MM.1S (cell line): ENCODE measurements at regions not wholly inside any gene's neighbourhood (a gene's known extent, or its start where the extent isn't known, plus 50 kb on each side); places are given as distances from the start of the nearest gene placed in this dataset.

ENCODE experiments used
- DNase-seq: peaks from one replicate; pipeline ENCODE4 v3.0.0-alpha.2; 2015
- H2AFZ ChIP-seq: fragments of 300-600 bp; sonication (generic); 2 replicates; pipeline ENCODE4 v1.6.0; 2016; ENCODE audit warnings: antibody characterized with exemption, low read length
- H3F3A ChIP-seq: fragments of 300-600 bp; sonication (generic); 2 replicates; pipeline ENCODE4 v1.6.1; 2016; ENCODE audit warnings: mild to moderate bottlenecking, antibody characterized with exemption, low read length, moderate library complexity, mixed read lengths; ENCODE audit not compliant: insufficient read depth
- H3K27ac ChIP-seq: fragments of 300-600 bp; sonication (generic); 2 replicates; pipeline ENCODE4 v1.5.1; 2016; ENCODE audit warnings: mild to moderate bottlenecking, low read length
- H3K27me3 ChIP-seq: fragments of 300-600 bp; sonication (generic); replicated peaks from 2 replicates; pipeline ENCODE4 v1.6.0; 2016; ENCODE audit warnings: low read length; ENCODE audit not compliant: insufficient read depth
- H3K36me3 ChIP-seq: fragments of 300-600 bp; sonication (generic); replicated peaks from 2 replicates; pipeline ENCODE4 v1.6.1; 2016; ENCODE audit warnings: mild to moderate bottlenecking, low read length, mixed read lengths; ENCODE audit not compliant: insufficient read depth
- H3K4me1 ChIP-seq: fragments of 300-600 bp; sonication (generic); 2 replicates; pipeline ENCODE4 v1.6.1; 2016; ENCODE audit warnings: low read length, mixed read lengths
- H3K4me2 ChIP-seq: fragments of 300-600 bp; sonication (generic); 2 replicates; pipeline ENCODE4 v1.6.0; 2016; ENCODE audit warnings: low read depth, low read length
- H3K4me3 ChIP-seq: fragments of 300-600 bp; sonication (generic); 2 replicates; pipeline ENCODE4 v1.5.1; 2016; ENCODE audit warnings: low read length, mixed read lengths
- H3K79me2 ChIP-seq: fragments of 300-600 bp; sonication (generic); 2 replicates; pipeline ENCODE4 v1.6.1; 2016; ENCODE audit warnings: mixed run types, low read length, mixed read lengths
- H3K9ac ChIP-seq: fragments of 300-600 bp; sonication (generic); 2 replicates; pipeline ENCODE4 v1.6.1; 2016; ENCODE audit warnings: low read length, mixed read lengths
- H3K9me2 ChIP-seq: fragments of 300-600 bp; sonication (generic); replicated peaks from 2 replicates; pipeline ENCODE4 v1.6.1; 2016; ENCODE audit warnings: mild to moderate bottlenecking, low read length, mixed read lengths; ENCODE audit not compliant: insufficient read depth
- H3K9me3 ChIP-seq: fragments of 300-600 bp; sonication (generic); replicated peaks from 2 replicates; pipeline ENCODE4 v1.6.1; 2016; ENCODE audit warnings: mild to moderate bottlenecking, low read length, mixed read lengths; ENCODE audit not compliant: insufficient read depth
- H4K20me1 ChIP-seq: fragments of 300-600 bp; sonication (generic); 2 replicates; pipeline ENCODE4 v1.6.1; 2016; ENCODE audit warnings: mild to moderate bottlenecking, low read length, moderate library complexity, mixed read lengths; ENCODE audit not compliant: insufficient read depth
- EZH2 ChIP-seq: fragments of 300-600 bp; sonication (generic); optimal IDR thresholded peaks from 2 replicates; pipeline ENCODE3; 2017; ENCODE audit warnings: low read depth, mild to moderate bottlenecking, antibody characterized with exemption, low read length, mixed read lengths
- EZH2phosphoT487 ChIP-seq: fragments of 300-600 bp; sonication (generic); IDR thresholded peaks from 2 replicates; pipeline ENCODE4 v1.6.1; 2018; ENCODE audit warnings: antibody characterized with exemption, low read length
- TF ChIP-seq, protein P1 (sequence below): fragments of 300-600 bp; sonication (generic); IDR thresholded peaks from 2 replicates; pipeline ENCODE4 v1.5.1; 2016; ENCODE audit warnings: antibody characterized with exemption, low read length, mixed read lengths

DNA sequence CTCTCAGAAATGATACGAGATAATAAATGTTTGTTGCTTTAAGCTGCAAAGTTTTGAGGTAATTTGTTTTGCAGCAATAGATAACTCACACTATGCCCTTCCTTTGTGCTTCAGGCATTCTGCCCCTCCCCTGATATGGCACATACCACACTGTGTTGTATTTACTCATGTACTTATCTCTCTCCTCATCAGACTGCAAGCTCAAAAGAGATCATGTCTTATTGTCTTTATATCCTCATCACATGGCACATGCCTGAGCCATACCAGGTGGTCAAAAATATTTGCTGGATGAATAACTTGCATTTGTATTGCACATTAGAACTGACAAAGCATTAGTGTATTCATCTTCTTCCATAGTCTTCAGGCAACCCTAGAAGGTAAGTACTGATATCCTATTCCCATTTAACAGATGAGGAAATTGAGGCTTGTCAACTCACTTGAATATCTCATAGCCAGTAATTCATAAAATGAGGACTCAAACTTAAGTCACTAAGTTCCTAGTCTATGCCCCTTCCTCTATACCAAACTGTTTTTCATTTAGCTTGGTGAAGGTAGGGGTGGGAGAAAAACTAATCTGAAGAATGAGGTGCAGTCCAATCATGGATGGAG lies 83.9 kb upstream of the EED start:
- no peak overlapping the region for H3K4me3 ChIP-seq
- H3K9me2 ChIP-seq = no peaks in the 10 kb centered on the region
- H4K20me1 ChIP-seq = no peaks in the 10 kb centered on the region
- no peak overlapping the region for H3K4me2 ChIP-seq
- no peaks in the 10 kb centered on the region for H3K79me2 ChIP-seq
- TF ChIP-seq EZH2phosphoT487 = no peak
- TF ChIP-seq, protein P1, sequence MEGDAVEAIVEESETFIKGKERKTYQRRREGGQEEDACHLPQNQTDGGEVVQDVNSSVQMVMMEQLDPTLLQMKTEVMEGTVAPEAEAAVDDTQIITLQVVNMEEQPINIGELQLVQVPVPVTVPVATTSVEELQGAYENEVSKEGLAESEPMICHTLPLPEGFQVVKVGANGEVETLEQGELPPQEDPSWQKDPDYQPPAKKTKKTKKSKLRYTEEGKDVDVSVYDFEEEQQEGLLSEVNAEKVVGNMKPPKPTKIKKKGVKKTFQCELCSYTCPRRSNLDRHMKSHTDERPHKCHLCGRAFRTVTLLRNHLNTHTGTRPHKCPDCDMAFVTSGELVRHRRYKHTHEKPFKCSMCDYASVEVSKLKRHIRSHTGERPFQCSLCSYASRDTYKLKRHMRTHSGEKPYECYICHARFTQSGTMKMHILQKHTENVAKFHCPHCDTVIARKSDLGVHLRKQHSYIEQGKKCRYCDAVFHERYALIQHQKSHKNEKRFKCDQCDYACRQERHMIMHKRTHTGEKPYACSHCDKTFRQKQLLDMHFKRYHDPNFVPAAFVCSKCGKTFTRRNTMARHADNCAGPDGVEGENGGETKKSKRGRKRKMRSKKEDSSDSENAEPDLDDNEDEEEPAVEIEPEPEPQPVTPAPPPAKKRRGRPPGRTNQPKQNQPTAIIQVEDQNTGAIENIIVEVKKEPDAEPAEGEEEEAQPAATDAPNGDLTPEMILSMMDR = no peak
- no peak for TF ChIP-seq EZH2
- no peak overlapping the region for H3K9ac ChIP-seq
- no peak overlapping the region for H3K27ac ChIP-seq
- no peaks in the 10 kb centered on the region for H3K4me1 ChIP-seq
- H3K36me3 ChIP-seq = no peaks in the 10 kb centered on the region
- H3K27me3 ChIP-seq = no peaks in the 10 kb centered on the region
- no peak for DNase-seq
- H3F3A ChIP-seq = no peaks in the 10 kb centered on the region
- H3K9me3 ChIP-seq = no peaks in the 10 kb centered on the region
- no peak overlapping the region for H2AFZ ChIP-seq

DNA sequence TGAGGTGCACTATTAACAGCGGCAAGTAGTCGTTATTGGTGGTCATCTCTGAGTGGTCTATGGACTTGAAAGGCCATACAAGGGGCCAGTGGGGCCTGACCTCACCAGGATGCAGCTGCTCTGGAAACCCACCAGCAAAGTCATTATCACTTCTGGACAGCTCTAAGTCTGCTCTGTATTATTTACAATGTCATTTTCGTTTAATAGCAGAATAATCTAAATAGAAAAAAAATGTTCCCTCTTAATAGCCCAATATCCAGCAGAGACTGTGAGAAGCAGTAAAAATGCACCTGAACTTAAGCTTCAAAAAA lies 85.0 kb upstream of the EED start:
- no peak overlapping the region for H2AFZ ChIP-seq
- H3K4me3 ChIP-seq = no peak overlapping the region
- H3K27me3 ChIP-seq = no peaks in the 10 kb centered on the region
- no peaks in the 10 kb centered on the region for H3K4me1 ChIP-seq
- TF ChIP-seq EZH2phosphoT487 (no peak), EZH2 (no peak)
- TF ChIP-seq, protein P1 = no peak
- no peaks in the 10 kb centered on the region for H3K9me2 ChIP-seq
- H4K20me1 ChIP-seq = no peaks in the 10 kb centered on the region
- H3K27ac ChIP-seq = no peak overlapping the region
- H3K79me2 ChIP-seq = no peaks in the 10 kb centered on the region
- H3K9ac ChIP-seq = no peak overlapping the region
- no peaks in the 10 kb centered on the region for H3K36me3 ChIP-seq
- no peaks in the 10 kb centered on the region for H3F3A ChIP-seq
- DNase-seq = no peak
- no peak overlapping the region for H3K4me2 ChIP-seq
- H3K9me3 ChIP-seq = no peaks in the 10 kb centered on the region

DNA sequence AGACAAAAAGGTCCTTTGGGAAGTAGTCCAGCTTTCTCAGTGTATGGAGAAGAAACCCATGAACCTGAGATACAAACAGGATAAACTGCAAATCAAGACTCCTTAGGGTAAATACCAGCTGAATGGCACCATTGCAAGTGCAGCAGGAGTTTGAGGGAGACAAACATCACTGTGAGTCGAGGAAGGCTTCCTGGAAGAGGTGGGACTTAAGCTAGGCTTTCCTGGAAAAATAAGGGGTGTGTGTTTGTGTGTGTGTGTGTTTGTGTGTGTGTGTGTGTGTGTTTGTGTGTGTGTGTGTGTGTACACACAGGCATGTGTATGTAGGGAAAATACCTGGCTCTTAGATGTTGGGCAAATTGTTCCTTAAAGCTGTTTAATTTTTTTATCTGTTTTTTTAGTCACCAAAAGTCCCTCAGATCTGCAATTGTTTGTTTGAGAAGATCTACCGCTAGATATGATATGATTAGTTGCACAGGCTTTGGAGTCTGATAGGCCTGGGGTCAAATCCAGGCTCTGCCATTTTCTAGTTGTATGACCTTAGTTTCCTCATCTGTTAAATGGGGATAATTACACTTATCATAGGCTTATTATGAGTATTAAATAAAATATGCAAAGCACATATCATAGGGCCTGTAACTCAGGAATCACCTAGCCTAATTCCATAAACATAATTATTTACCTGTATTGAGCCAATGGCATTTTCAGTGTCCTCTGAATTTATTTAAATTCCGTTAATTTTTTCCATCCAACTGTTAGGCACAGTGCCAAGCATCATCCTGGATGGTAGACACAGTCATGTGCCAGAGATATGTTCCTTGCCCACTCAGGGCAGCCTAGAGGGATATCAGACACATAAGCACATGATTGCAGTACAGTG lies 85.6 kb upstream of the EED start:
- TF ChIP-seq EZH2 (no peak), EZH2phosphoT487 (no peak)
- TF ChIP-seq, protein P1 = no peak
- Histone ChIP-seq H3K4me1 (no peaks in the 10 kb centered on the region), H2AFZ (no peak overlapping the region), H3K4me3 (no peak overlapping the region), H3K79me2 (no peaks in the 10 kb centered on the region), H3K36me3 (no peaks in the 10 kb centered on the region), H3K4me2 (no peak overlapping the region), H3K9ac (no peak overlapping the region), H3F3A (no peaks in the 10 kb centered on the region), H3K27me3 (no peaks in the 10 kb centered on the region), H4K20me1 (no peaks in the 10 kb centered on the region), H3K27ac (no peak overlapping the region), H3K9me3 (no peaks in the 10 kb centered on the region), H3K9me2 (no peaks in the 10 kb centered on the region)
- DNase-seq = no peak
